ENCODE measurements at regions not wholly inside any gene's neighbourhood (a gene's known extent, or its start where the extent isn't known, plus 50 kb on each side); places are given as distances from the start of the nearest gene placed in this dataset.
"Not testable (repeated sequence)": the region's sequence is repeated elsewhere in the genome, so short reads cannot be mapped to it uniquely, and the experiment has no call there.

DNA sequence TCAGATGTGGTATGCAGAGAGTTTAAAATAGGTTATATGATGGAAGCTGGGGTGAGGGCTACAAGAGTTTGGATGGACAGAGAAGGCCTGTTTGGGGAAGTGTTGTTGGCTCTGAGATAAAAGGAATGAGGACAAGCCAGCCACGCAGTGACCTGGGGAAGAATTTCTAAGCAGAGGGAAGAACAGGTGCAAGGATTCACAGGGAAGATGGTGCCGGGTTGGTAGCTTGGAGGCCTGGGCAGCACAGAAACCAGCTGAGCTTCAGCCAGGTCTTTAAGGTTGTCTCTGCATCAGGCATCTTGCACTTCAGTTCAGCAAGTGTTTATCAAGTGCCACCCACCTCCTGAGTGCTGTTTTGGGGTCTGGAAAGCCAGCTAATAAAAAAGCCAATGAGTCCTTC lies 1163.7 kb downstream of the AACS start:
- no peak for DNase-seq (ENCODE audit: low read depth in 1 of 2, low spot score in 1 of 2)

DNA sequence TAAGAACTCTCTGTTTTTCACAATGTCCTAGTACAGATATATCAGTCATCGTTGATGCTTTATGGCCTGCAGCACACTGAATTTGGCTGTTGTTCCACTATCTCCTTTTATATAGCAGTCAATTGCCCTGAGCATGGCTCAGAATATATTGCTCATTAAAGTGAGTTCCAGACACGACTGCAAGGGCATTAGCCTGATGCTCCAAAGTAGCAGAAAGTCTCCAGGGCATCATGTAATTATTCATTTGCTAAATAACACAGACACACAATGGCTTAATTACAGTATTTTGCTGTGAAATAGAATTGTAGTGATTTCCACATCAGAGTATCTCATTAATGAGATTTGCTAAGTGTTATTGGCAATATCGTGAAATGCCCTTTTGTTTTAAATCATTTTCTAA lies 1167.5 kb downstream of the AACS start:
- no peak for DNase-seq (ENCODE audit: low read depth in 1 of 2, low spot score in 1 of 2)

DNA sequence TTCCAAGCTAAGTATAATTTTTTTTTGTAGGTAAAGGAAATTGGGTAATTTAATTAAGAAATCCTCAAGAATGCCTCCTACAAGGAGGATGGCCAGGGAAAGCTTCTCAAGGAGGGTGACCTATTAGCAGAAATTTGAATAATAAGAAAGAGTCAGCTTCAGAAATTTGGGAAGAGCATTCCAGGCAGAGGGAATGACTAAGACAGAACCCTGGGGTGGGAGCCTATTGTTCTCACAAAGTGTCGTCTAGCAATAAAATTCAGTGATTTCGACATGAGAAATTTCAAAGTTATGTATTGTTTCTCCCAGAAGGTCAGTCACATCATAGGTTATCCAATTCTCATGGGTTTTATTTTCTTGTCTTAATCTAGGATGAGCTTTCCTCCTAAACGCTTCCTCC lies 1168.4 kb downstream of the AACS start:
- no peak for DNase-seq (ENCODE audit: low read depth in 1 of 2, low spot score in 1 of 2)

DNA sequence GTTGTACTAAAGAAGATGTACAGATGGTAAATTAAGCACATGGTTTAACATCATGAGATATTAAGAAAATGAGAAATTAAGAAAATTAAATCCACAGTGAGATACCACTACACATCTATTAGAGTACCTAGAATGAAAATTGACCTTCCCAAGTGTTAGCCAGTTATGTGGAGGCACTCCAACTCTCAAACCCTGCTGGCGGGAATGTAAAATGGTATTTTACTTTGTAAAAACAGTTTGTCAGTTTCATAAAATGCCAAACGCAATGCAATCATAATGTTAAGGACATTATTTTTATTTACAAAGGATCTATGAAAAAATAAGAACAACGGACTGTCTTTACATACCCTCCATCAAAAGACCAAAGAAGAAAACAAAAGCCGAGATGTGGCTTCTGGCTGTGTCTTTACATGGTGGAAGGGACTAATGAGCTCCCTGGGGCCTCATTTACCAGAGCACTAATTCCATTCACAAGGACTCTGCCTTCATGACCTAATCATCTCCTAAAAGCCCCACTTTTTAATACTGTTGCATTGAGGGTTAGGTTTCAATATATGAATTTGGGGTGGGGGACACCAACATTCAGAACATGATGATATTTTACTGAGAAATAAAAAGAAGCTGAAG lies 1178.7 kb downstream of the AACS start:
- DNase-seq (ENCODE audit: low read depth in 1 of 2, low spot score in 1 of 2), result no peak

DNA sequence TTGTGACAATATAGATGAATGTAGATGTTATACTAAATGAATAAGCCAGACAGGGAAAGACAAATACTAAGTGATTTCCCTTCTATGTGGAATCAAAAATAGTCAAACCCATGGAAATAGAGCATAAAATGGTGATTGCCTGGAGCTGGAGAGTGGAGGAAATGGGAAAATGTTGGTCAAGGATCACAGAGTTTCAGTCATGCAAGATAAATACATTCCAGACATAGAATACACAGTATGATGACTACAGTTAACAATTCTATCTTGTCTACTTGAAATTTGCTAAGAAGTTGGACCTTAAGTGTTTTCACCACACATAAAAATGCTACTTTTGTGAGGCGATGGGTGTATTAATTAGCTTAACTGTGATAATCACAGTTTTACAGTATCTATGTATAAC lies 1182.7 kb downstream of the AACS start:
- no peak for DNase-seq (ENCODE audit: low read depth in 1 of 2, low spot score in 1 of 2)

DNA sequence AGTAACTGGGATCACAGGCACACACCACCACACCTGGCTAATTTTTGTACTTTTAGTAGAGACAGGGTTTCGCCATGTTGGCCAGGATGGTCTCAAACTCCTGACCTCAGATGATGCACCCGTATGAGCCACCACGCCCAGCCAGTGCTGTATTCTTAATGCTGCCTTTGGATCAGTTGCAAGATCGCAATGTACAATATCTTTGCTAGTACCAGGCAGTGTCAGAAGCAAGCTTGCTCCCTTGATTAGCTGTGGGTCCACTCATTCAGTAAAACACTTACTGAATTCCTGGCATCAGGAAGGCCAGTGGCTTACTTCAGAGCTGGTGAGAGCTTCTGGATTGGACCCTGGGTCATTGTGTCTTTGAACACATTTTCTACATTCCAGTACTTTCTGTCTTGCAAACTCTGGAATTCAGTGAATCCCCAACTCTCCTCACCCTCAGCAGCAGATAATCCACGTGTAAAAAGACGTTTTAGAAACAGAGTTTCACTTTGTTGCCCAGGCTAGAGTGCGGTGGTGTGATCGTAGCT lies 1183.7 kb downstream of the AACS start:
- DNase-seq (ENCODE audit: low read depth in 1 of 2, low spot score in 1 of 2), result no peak

DNA sequence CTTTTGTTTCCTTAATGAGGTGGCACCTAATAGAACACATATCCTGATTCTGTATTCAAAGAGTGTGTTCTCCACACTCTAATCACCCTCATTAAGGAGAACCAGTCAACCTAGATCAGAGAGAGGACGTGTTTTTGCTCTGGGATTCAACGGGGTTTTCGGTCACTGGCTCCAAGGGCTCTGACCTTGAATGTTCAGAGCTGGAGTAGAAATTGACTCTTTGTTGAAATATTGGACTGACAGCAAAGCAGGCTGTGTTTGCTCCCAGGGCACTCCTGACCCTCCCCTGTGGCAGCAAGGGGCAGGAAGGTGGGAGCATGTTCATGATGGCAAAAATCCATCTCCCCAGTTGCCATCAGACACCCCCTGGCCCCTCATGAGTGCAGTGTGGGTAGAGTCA lies 1193.0 kb downstream of the AACS start:
- DNase-seq (ENCODE audit: low read depth in 1 of 2, low spot score in 1 of 2), result no peak

DNA sequence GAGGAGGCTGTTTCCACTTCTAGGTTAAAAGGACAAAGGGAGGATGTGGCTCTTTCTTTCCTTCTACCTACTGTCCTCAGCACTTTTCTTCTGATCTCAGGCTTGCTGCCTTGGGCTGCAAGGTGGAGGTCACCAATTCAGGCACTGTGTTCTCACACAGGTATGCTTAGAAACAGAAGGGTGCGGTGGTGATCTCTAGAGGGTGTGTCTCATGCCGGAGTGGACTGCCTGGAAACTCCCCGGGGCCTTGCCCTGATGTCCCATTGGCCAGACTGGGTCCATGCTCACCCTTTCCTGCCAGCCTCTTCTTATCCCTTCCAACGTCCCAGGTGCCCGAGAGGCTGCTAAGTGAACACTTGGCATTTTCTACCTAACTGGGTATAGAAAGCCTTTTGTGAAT lies 1197.6 kb downstream of the AACS start:
- DNase-seq (ENCODE audit: low read depth in 1 of 2, low spot score in 1 of 2), result no peak

DNA sequence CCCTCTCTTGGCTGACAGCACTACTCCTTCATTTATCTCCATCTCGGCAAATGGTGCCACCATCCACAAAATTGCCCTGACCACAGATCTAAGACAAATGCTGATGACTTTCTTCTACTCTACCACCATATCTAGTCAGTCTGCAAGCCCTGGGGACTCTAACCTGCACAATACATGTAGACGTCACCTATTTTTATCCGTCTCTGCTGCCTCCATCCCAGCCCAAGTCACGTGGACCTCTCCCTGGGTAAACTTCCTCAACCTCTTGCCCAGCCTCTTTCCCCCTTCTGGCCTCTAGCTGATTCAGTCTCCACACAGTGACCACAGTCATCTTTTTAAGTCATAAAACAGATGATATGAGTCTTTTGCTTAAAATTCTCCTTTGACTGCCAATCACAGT lies 1203.0 kb downstream of the AACS start:
- DNase-seq (ENCODE audit: low read depth in 1 of 2, low spot score in 1 of 2), result no peak

DNA sequence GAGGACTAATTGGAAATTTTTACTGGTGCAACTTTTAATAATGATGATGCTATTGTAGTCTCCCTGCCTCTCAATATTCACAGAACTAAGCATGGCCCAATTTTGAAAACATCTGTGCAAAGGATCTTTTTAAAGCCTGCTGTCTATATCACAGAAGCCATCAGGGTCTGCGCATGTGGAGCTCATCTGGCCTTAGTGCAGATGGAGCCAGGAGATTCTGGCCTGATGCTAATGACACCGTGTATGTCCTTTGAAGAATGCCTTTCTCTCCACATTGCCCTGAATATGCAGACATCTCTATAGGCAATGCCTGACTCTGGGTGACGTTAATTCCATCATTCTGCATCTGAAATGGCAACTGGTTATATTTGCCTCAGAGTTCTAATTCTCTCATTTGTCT lies 1205.9 kb downstream of the AACS start:
- no peak for DNase-seq (ENCODE audit: low read depth in 1 of 2, low spot score in 1 of 2)

DNA sequence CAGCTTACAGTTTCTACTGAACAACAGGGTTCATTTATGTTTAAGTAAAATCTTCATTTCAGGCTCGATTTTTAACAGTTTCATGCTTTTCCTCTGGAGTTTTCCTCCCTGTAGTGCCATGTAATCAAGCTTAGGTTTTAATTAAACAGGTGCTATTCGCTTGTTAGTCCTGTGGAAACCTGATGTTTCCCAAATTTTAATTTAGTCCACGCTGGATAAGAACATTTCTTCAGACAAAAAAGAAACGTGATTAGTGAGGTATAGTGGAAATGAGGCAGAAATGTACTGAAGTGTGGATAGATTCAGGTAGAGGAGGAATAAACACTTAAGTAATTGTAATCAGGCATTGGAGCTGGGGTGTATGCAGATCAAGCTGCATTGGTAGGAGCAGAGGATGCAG lies 1217.5 kb downstream of the AACS start:
- DNase-seq (ENCODE audit: low read depth in 1 of 2, low spot score in 1 of 2), result no peak

DNA sequence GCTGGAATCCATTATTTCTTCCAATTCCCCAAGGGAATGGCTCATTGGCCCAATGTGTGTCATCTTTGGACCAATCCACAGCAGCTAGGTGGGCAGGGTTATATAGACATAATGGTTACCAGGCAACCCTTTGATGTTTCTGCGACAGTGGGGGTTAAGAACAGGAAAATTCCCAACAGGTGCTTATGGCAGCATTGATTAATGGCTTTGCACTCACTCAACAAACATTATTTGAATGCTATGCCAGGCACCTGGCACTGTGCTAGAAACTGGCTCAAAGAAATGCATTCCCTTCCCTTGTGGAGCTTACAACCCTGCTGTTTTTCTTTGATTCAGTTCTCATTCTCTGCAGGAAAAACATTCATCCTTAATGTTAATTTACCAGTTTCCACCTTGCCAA lies 1221.0 kb downstream of the AACS start:
- no peak for DNase-seq (ENCODE audit: low read depth in 1 of 2, low spot score in 1 of 2)

DNA sequence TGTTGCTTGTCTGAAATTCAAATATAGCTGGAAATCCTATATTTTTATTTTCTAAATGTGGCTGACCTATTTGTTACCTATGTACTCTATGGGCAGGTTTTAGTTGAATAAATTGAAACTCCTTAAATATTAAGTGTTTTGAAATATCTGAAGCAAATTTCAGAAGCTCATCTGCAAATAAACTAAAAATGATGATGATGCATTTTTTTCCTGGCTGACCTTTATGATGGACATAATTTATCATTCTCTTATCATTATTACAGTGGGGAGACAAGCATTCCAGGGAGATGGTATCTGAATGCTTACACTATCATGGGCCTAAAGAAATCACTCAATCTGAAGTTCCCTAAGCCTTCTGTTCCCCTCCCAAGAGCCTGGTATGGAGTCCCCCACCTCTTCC lies 1225.2 kb downstream of the AACS start:
- DNase-seq (ENCODE audit: low read depth in 1 of 2, low spot score in 1 of 2), result no peak

DNA sequence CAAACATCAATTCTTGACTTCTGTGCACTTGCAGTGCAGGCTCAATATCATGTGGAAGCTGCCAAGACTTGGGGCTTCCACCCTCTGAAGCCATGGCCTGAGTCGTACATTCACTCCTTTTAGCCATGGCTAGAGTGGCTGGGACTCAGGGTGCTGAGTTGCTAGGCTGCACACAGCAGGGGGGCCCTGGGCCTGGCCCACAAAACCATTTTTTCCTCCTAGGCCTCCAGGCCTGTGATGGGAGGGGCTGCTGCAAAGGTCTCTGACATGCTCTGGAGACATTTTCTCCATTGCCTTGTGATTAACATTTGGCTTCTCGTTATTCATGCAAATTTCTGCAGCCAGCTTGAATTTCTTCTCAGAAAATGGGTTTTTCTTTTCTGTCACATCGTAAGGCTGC lies 1226.8 kb downstream of the AACS start:
- not testable (repeated sequence) for DNase-seq (ENCODE audit: low read depth in 1 of 2, low spot score in 1 of 2)

DNA sequence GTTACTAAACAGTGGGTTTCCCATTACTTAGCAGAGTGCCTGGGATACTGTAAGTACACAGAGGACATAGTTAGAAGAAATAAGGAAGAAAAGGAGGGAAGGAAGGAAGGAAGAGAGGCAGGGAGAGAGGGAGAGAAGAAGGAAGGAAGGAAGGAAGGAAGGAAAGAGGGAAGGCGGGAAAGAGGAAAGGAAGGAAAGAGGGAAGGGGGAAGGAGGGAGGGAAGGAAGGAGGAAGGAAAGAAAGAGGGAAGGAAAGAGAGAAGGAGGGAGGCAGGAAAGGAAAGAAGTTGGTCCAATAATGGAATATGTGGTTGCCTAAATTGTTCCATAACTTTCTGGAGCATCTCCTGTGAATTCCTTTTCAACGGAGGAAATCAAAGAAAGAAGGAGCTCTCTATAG lies 1230.4 kb downstream of the AACS start:
- no peak for DNase-seq (ENCODE audit: low read depth in 1 of 2, low spot score in 1 of 2)

DNA sequence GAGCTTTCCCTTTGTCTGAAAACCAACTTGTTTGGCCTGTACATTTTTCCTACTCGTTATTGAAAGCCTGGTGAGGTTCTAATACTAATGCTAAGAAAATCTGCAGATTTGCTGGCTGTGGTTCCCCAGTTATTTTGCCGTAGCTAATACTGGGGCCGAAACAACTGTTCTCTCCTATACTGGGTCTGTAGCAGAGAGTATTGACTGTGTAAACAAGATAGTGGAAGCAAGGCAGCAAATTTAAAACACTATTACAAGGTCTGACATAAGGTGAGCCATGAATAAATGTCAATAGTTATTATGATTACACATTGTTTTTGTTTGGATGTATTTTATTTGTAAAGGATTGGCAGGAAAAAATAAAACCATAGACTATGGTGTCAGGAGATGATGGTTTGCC lies 1244.0 kb downstream of the AACS start:
- DNase-seq (ENCODE audit: low read depth in 1 of 2, low spot score in 1 of 2), result no peak

DNA sequence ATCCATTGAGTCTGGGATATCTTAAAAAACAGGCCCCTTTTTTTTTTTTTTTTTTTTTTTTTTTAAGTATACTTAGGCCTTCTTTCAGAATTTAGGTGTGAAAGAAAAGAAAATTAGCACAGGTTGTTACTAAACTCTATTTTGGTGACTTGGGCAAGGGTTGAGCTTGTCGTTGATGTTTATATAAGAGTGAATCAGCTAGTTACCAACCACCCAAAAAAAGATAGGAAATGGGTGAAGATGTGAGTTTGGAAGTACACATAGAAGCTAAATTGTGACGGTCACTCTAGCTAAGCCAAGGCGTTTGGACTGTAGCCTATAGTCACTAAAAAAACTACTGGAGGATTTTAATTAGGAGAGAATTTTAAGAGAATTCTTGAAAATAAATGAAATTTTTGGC lies 1247.2 kb downstream of the AACS start:
- DNase-seq (ENCODE audit: low read depth in 1 of 2, low spot score in 1 of 2), result no peak

DNA sequence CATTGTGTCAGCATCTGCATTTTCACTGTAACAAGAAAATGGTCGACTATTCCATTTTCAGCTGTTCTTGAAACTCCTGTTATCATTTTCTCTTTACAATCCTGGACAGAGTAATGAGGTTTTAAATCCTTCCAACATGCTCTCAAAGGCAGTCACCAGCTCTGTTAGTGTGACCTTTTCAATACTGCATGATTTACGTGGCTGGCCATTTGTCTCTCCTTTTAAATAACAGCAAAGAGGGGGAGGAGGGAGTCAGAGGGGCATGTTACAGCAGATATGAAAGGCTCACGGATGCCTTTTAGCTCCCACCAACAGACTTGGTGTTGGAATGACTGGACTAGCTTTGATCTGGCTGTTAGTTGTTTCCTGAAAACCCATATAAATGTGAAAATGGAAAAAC lies 1251.2 kb downstream of the AACS start:
- DNase-seq (ENCODE audit: low read depth in 1 of 2, low spot score in 1 of 2), result no peak

DNA sequence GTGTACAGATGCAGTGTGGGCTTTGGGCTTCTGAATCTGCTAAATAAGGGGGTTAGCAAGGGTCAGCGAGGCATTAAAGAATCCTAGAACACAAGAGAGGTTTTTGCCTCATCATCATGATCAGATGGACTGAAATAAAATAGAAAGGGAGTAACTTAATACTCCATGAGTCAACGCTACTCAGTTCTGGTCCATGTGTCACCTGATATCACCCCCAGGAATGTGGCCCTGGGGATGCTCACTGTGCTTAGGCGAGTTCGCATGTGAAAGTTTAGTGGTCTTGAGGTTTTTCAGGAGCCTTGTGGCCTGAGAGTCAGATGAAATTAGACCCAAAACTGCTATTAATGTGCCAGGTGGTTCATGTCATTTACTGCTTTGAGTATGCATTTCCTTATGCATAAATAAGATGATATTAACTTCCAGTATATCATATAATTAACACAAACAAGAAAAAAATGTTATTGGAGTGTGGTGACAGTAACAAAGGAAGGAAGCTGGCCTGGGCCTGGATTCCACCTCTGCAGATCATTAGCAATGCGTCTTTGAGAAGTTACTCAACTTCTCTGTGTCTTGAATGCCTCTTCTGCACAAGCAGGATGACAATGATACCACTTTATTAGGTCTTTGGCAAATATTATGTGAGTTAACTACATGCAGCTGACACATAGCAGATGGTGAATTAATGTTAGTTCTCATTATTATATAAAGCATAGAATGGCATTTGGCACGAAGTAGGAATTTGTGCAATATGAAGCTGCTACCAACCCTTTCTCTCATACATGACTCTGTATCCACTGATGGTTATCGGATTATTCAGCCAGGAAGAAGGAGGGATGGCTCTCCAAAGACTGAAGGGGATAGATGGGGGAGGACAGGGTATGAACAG lies 1272.6 kb downstream of the AACS start:
- no peak for DNase-seq (ENCODE audit: low read depth in 1 of 2, low spot score in 1 of 2)

DNA sequence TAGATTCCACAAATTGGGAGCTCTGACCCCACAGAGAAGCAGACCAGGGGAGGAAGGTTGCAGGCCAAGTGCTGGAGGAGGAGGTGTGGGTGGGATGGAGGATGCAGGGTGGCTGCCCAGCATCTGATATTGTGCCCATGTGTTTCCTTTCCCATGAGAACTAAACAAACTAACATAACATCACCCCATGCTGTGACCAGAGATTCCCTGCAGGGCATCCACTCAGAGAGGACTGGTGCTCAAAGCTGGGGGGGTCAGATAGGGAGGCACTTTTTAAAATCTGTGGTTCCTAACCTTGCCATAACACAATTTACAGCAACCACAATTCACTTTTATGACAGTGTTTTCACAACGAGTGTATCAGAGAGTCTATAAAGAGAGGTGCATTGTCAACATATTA lies 1277.6 kb downstream of the AACS start:
- no peak for DNase-seq (ENCODE audit: low read depth in 1 of 2, low spot score in 1 of 2)

DNA sequence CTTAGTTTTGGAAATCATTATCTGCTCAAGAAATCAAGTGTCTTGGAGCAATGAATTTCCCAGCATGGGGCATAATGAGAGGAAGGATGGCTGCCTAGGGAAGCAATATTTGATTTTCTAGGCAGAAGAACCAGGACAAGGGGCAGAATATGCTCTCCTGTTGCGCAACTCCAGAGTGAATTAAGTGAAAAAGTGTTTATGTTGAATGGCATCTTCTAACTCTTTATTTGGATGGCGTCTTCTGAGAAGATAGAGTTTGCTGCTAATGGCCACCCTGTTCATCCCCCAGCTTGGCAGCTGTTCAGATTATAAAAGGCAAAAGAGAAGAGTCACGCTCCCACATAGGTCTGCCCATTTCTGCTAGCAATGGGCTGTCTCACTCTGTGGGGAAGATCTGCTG lies 1278.1 kb downstream of the AACS start:
- no peak for DNase-seq (ENCODE audit: low read depth in 1 of 2, low spot score in 1 of 2)

DNA sequence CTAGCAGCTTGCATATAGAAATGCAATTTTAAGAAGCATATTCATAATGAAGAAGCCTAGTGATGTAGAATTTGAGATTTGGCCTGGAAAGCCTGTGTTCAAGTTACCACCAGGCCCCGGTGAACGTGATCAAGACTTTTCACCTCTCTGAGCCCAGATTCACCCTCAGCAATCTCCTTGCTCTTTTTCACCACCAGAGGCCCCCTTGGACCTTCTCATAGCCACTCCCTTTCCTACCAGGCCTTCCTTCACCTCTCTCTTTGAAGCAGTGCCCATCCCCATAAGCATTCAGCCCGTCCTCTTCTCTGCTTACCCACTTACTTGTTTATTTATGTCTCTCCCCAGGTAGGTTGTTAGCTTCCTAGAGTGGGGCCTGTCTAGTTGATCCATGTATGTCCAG lies 1280.9 kb downstream of the AACS start:
- DNase-seq (ENCODE audit: low read depth in 1 of 2, low spot score in 1 of 2), result no peak

DNA sequence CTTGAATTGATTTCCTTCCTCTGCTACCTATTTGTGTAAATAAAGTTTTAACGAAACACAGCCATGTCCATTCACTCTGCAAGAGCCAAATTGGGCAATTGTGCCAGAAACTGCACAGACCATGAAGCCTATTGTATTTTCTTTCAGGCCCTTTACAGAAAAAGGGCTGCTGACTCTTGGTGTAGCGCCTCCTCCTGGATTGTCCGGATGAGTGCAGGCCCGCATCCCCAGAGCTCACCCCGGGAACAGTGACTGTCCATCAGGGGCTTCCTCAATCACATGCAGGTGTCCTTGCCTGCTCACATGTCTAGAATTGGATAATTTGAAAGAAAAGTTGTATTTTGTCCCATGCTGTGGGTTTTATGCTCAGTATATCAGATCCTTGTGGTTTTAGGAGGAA lies 1282.2 kb downstream of the AACS start:
- DNase-seq (ENCODE audit: low read depth in 1 of 2, low spot score in 1 of 2), result no peak
